GM12878 (cell line): ENCODE measurements at regions not wholly inside any gene's neighbourhood (a gene's known extent, or its start where the extent isn't known, plus 50 kb on each side); places are given as distances from the start of the nearest gene placed in this dataset.

Experiments
- ATAC-seq: fragments of 200-7000 bp; cut with Tn5 transposase; 3 replicates; pipeline ENCODE4 v1.9.1; 2020; ENCODE audit warnings: mild to moderate bottlenecking, moderate library complexity
- BruUV-seq: library from RNA; stranded (reverse); fragments of 400-500 nt; replicated peaks from 2 replicates; lab custom pipeline; 2021; lab: Mats Ljungman, UMichigan
- CTCF ChIA-PET: fragments of 300-600 bp; sonication (Branson Sonifier 250); formaldehyde crosslinking; extraction: SDS; loops from one replicate; lab custom pipeline; 2021; ENCODE audit warnings: inconsistent platforms; lab: Yijun Ruan, JAX
- POLR2A ChIA-PET: fragments of 350-600 bp; formaldehyde crosslinking; extraction: SDS; loops from one replicate; lab custom pipeline; 2021; ENCODE audit warnings: inconsistent platforms; lab: Charles Lee
- RAD21 ChIA-PET: fragments of 300-600 bp; sonication (Branson Sonifier 250); formaldehyde crosslinking; loops from one replicate; lab custom pipeline; 2023; ENCODE audit warnings: antibody characterized with exemption; ENCODE audit not compliant: unreplicated experiment; lab: Charles Lee
- SMC1A ChIA-PET: fragments of 300-600 bp; sonication (Branson Sonifier 250); formaldehyde crosslinking; loops from one replicate; lab custom pipeline; 2023; ENCODE audit not compliant: unreplicated experiment, uncharacterized antibody; lab: Charles Lee
- DNase-seq: peaks from one replicate; pipeline ENCODE4 v3.0.0-alpha.2; 2011; ENCODE audit warnings: low read depth, low spot score
- FAIRE-seq: peaks from 3 replicates; lab custom pipeline; 2011; peaks lifted over from hg19 to GRCh38; lab: Jason Lieb, UNC
- H2AFZ ChIP-seq: 2 replicates; pipeline ENCODE4 v1.6.0; 2011; ENCODE audit warnings: low read depth, low read length, control low read depth; ENCODE audit not compliant: control insufficient read depth
- H3K27ac ChIP-seq: 2 replicates; pipeline ENCODE4 v1.5.1; 2011; ENCODE audit warnings: control low read depth; ENCODE audit not compliant: control insufficient read depth, insufficient read depth
- H3K27me3 ChIP-seq, 2 experiments: replicated peaks in 1 of 2; 2 replicates each; pipeline versions ENCODE4 v1.6.0 to v1.6.1; 2011; ENCODE audit warnings: low read length in 1 of 2; ENCODE audit not compliant: control insufficient read depth in 2 of 2, insufficient read depth in 2 of 2
- H3K36me3 ChIP-seq, 2 experiments: 2 replicates each; pipeline ENCODE4 v1.5.1; 2011; ENCODE audit warnings: low read length in 1 of 2; ENCODE audit not compliant: control insufficient read depth in 2 of 2, insufficient read depth in 2 of 2
- H3K4me1 ChIP-seq: 2 replicates; pipeline ENCODE4 v1.6.1; 2011; ENCODE audit warnings: mild to moderate bottlenecking, low read length, moderate library complexity, mixed read lengths; ENCODE audit not compliant: control insufficient read depth, insufficient read depth
- H3K4me2 ChIP-seq: 2 replicates; pipeline ENCODE4 v1.6.0; 2011; ENCODE audit warnings: control low read depth; ENCODE audit not compliant: control insufficient read depth, insufficient read depth
- H3K4me3 ChIP-seq: fragments of 200-600 bp; sonication (generic); 2 replicates; pipeline ENCODE4 v1.5.1; 2016
- H3K79me2 ChIP-seq: 2 replicates; pipeline ENCODE4 v1.6.0; 2011; ENCODE audit warnings: low read length; ENCODE audit not compliant: control insufficient read depth, insufficient read depth
- H3K9ac ChIP-seq: 2 replicates; pipeline ENCODE4 v1.8.0; 2011; ENCODE audit warnings: low read length, control low read depth, mixed read lengths; ENCODE audit not compliant: control insufficient read depth, insufficient read depth
- H3K9me3 ChIP-seq: replicated peaks from 3 replicates; pipeline ENCODE4 v1.5.1; 2011; ENCODE audit warnings: mild to moderate bottlenecking, low read length; ENCODE audit not compliant: control insufficient read depth, insufficient read depth
- H4K20me1 ChIP-seq: 2 replicates; pipeline ENCODE4 v1.6.0; 2011; ENCODE audit not compliant: control insufficient read depth, insufficient read depth
- ATF7 ChIP-seq: fragments of 450-650 bp; IDR thresholded peaks from 2 replicates; pipeline ENCODE4 v1.6.1; 2016; ENCODE audit warnings: low read depth, mild to moderate bottlenecking
- ELK1 ChIP-seq: IDR thresholded peaks from 2 replicates; pipeline ENCODE4 v1.6.1; 2012; ENCODE audit warnings: low read depth, low read length, improper control_type of control experiment
- FOXK2 ChIP-seq: fragments of 450-650 bp; IDR thresholded peaks from 2 replicates; pipeline ENCODE4 v1.6.1; 2017; ENCODE audit warnings: mild to moderate bottlenecking, moderate library complexity
- GATAD2B ChIP-seq: fragments of 450-650 bp; conservative IDR thresholded peaks from 2 replicates; pipeline ENCODE4 v1.6.1; 2017; ENCODE audit warnings: low read depth, mild to moderate bottlenecking, moderate library complexity
- NFIC ChIP-seq: IDR thresholded peaks from 2 replicates; pipeline ENCODE4 v1.6.1; 2012; ENCODE audit warnings: low read depth, mild to moderate bottlenecking, inconsistent platforms, low read length, moderate library complexity
- TCF3 ChIP-seq: IDR thresholded peaks from 2 replicates; pipeline ENCODE4 v1.6.1; 2012; ENCODE audit warnings: low read depth, mild to moderate bottlenecking, low read length, borderline replicate concordance; ENCODE audit not compliant: insufficient read depth
- WGBS: methylation state at CpG from one replicate; pipeline ENCODE4 v1.1.6; 2016; ENCODE audit warnings: low lambda C conversion rate; ENCODE audit not compliant: insufficient replicate concordance, insufficient coverage; ENCODE audit errors: missing lambda C conversion rate; 5-methylcytosine and 5-hydroxymethylcytosine counted together
- in situ Hi-C: fragments of 300-500 bp; cut with MboI; formaldehyde crosslinking; loops from 9 replicates; pipeline ENCODE4 v1.14.3; 2018; ENCODE audit warnings: mixed read lengths
- intact Hi-C: fragments of 100-400 bp; cut with micrococcal nuclease; formaldehyde crosslinking; loops from one replicate; pipeline ENCODE4 v1.14.2; 2022; ENCODE audit not compliant: unreplicated experiment
- TF ChIP-seq, protein P1 (sequence below): fragments of 450-650 bp; IDR thresholded peaks from 2 replicates; pipeline ENCODE4 v1.6.1; 2016; ENCODE audit warnings: mild to moderate bottlenecking
- TF ChIP-seq, protein P2 (sequence below): fragments of 150-350 bp; IDR thresholded peaks from 2 replicates; pipeline ENCODE4 v1.6.1; 2014; ENCODE audit warnings: mild to moderate bottlenecking, low read depth, low read length

DNA sequence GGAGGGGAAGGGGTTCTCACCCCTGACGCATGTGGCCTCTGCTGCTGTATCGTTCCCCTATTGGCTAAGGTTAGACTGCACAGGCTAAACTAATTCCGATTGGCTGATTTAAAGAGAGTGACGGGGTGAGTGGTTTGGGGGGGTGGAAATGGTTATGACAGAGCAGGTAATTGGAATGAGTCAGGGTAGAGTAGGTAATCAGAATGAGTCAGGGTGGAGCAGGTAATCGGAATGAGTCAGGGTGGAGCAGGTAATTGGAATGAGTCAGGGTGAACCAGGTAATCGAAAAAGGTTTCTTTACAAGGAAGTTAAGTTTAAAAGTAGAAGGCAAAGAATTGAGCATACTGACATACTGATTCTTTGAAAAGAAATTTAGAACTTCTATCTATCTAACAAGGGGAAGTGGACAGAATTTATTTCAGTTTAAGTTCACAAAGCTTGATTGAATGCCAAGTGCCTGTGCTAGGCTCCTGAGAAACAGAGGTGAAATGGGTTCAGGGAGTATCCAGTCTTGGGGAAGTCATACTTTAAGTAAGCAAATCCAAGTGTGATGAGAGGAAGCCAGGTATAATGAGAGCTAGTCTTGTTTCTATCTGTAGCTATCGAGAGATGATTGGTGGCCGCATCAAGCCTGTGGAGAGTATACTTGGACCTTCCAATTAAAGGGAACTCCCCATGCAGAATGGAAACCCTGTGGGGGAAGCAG is 58.0 kb downstream of the C11orf91 start:
- H3K9me3 ChIP-seq = no peaks in the 10 kb centered on the region
- no peaks in the 10 kb centered on the region for H4K20me1 ChIP-seq
- no peaks in the 10 kb centered on the region for H3K27me3 ChIP-seq
- DNase-seq (no peak), ATAC-seq (no peak)
- intact Hi-C loops = no loop called here
- TF ChIP-seq, protein P1, sequence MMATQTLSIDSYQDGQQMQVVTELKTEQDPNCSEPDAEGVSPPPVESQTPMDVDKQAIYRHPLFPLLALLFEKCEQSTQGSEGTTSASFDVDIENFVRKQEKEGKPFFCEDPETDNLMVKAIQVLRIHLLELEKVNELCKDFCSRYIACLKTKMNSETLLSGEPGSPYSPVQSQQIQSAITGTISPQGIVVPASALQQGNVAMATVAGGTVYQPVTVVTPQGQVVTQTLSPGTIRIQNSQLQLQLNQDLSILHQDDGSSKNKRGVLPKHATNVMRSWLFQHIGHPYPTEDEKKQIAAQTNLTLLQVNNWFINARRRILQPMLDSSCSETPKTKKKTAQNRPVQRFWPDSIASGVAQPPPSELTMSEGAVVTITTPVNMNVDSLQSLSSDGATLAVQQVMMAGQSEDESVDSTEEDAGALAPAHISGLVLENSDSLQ = peak; percentile 32; the same call in 1 of the 2 replicates
- no peak for TF ChIP-seq ATF7
- TF ChIP-seq, all 136 proteins: peak for 1
- RAD21 ChIA-PET = no interaction called here
- Histone ChIP-seq H3K4me1 (no peaks in the 10 kb centered on the region), H3K4me2 (no peak overlapping the region), H3K36me3 (no peaks in the 10 kb centered on the region), H3K4me3 (no peak overlapping the region), H3K79me2 (no peaks in the 10 kb centered on the region), H3K9ac (no peak overlapping the region), H2AFZ (no peak overlapping the region), H3K27ac (no peak overlapping the region)
- 52% methylated on average over 8 of the region's 8 CpGs for WGBS
- CTCF ChIA-PET = no interaction called here
- SMC1A ChIA-PET = interaction anchor here (1.0 kb wide), 1 partner anchor 63 kb away, joined by 3 read pairs; no protein-coding TSS in a partner anchor
- no peak for FAIRE-seq
- BruUV-seq = no TSS peak
- in situ Hi-C loops = no loop called here
- POLR2A ChIA-PET = no interaction called here

DNA sequence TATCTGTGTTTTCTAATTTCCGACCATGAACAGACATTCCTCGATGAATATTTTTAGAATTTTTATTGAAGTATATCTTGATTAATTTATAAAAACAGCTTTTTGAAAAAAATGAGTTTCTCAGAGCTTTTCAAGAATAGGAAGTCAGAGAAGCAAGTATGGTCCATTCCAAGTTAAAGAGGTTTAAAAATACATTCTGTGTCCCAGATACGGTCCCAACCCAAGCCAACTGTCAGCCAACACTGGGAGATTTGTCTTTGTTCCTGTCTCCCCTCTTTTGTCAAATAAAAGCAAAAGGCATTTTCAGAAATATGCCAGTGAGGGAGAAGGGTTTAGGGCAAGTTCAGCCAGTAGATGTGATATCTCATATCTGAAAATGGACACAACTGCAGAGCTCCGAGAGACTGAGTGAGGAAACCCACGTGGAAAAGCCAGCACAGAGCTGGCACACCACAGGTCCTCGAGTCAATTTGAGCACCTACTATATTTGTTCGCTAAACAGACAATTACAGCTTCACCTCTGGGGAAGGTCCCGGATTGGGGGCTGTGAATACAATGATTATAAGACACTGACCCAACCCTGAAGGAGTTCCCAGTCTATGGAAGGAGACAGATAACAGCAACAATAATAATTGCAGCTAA is 59.8 kb downstream of the C11orf91 start:
- ATAC-seq (no peak), FAIRE-seq (no peak), DNase-seq (no peak)
- SMC1A ChIA-PET = interaction anchor here (1.0 to 1.1 kb wide), 2 partner anchors 13 to 46 kb away, joined by 3 read pairs; no protein-coding TSS in a partner anchor
- POLR2A ChIA-PET = no interaction called here
- Histone ChIP-seq H3K4me2 (no peak overlapping the region), H3K9ac (no peak overlapping the region), H3K4me1 (no peaks in the 10 kb centered on the region), H3K27me3 (no peaks in the 10 kb centered on the region), H3K27ac (no peak overlapping the region), H3K4me3 (no peak overlapping the region), H3K36me3 (no peaks in the 10 kb centered on the region), H3K9me3 (no peaks in the 10 kb centered on the region), H2AFZ (no peak overlapping the region), H3K79me2 (no peaks in the 10 kb centered on the region), H4K20me1 (no peaks in the 10 kb centered on the region)
- CTCF ChIA-PET = interaction anchor here (0.6 kb wide), 1 partner anchor 550 kb away, joined by 3 read pairs; no protein-coding TSS in a partner anchor
- BruUV-seq = no TSS peak
- intact Hi-C loops (no loop called here), in situ Hi-C loops (no loop called here)
- RAD21 ChIA-PET = no interaction called here
- WGBS = 28% methylated on average over 8 of the region's 8 CpGs
- TF ChIP-seq FOXK2 (no peak), GATAD2B (no peak), ELK1 (no peak), NFIC (no peak), TCF3 (no peak)
- TF ChIP-seq, protein P2, sequence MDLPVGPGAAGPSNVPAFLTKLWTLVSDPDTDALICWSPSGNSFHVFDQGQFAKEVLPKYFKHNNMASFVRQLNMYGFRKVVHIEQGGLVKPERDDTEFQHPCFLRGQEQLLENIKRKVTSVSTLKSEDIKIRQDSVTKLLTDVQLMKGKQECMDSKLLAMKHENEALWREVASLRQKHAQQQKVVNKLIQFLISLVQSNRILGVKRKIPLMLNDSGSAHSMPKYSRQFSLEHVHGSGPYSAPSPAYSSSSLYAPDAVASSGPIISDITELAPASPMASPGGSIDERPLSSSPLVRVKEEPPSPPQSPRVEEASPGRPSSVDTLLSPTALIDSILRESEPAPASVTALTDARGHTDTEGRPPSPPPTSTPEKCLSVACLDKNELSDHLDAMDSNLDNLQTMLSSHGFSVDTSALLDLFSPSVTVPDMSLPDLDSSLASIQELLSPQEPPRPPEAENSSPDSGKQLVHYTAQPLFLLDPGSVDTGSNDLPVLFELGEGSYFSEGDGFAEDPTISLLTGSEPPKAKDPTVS = no peak
